ENCODE measurements at regions not wholly inside any gene's neighbourhood (a gene's known extent, or its start where the extent isn't known, plus 50 kb on each side); places are given as distances from the start of the nearest gene placed in this dataset.

DNA sequence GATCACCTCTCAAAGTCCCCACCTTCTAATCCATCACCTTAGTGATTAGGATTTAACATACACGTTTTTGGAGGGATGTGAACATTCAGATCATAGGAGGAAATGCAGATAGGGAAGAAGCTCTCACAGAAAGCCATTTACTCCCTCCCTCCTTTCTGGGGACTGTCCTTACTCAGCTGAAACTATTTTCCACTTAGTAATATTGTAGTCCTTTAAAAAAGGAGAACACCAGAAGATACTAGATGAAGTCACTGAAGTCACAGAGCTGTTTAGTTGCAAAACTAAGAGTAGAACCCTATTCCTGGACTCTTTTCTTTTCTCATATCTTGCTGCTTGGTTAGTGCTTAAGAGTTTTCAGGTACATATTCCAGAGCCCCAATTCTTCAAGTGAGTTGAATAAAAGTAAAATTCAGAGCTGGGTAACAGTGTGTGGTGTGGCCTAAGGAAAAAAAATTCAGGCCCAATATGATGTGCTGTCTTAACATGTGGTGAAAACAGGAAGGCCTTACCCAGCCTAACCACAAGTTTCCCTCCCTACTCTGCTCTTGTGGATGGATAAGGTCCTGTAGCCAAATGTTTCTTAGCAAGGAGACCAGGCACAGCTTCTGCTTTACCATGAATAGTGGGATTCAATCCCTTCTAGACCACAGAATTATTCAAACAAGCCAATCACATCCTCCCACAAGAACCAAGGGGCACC lies 135.7 kb downstream of the INHBA start:
- no peak for ATAC-seq
- no peak for TF ChIP-seq ARNTL (CRISPR knock-in tag; IDR thresholded peaks at IDR 0.05; ENCODE audit: borderline replicate concordance, low read depth)
- TF ChIP-seq ZFP3 (CRISPR knock-in tag; IDR thresholded peaks at IDR 0.05), result no peak
- TF ChIP-seq SNAI2 (CRISPR knock-in tag; IDR thresholded peaks at IDR 0.05), result no peak
- no peak for TF ChIP-seq ZNF565 (CRISPR knock-in tag; conservative IDR thresholded peaks at IDR 0.05; ENCODE audit: low read depth)
- no peak for TF ChIP-seq RARB (CRISPR knock-in tag; IDR thresholded peaks at IDR 0.05)
- TF ChIP-seq TOX (CRISPR knock-in tag; IDR thresholded peaks at IDR 0.05; ENCODE audit: borderline replicate concordance), result no peak
- TF ChIP-seq ZNF70 (CRISPR knock-in tag; IDR thresholded peaks at IDR 0.05), result no peak
- TF ChIP-seq TCF4 (CRISPR knock-in tag; IDR thresholded peaks at IDR 0.05; ENCODE audit: borderline replicate concordance), result no peak
- no peak for TF ChIP-seq BACH2 (CRISPR knock-in tag; IDR thresholded peaks at IDR 0.05; ENCODE audit: borderline replicate concordance)
- TF ChIP-seq OSR1 (CRISPR knock-in tag; IDR thresholded peaks at IDR 0.05), result no peak
- no peak for TF ChIP-seq CSDC2 (CRISPR knock-in tag; IDR thresholded peaks at IDR 0.05)
- no peak for TF ChIP-seq ESRRG (CRISPR knock-in tag; IDR thresholded peaks at IDR 0.05)

DNA sequence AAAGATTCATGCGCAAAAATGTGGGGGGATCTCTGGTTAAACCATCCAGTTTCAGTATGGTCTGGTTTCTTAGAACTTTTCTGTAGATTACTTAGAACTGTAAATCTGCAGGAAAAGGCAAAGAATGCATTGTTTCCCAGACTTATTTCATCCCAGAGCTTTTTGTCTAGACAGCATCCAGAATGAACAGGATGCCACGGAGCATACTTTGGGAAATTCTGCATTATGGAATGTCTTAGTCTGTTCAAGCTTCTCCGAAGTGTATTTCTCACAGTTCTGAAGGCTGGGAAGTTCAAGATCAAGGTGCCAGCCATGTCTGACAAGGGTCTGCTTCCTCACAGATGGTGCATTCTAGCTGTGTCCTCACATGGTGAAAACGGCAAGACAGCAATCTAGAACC lies 136.3 kb downstream of the INHBA start:
- TF ChIP-seq ZNF8 (CRISPR knock-in tag; IDR thresholded peaks at IDR 0.05) (no peak), ARNTL (CRISPR knock-in tag; IDR thresholded peaks at IDR 0.05; ENCODE audit: borderline replicate concordance, low read depth) (no peak), ZFP3 (CRISPR knock-in tag; IDR thresholded peaks at IDR 0.05) (no peak), RARB (CRISPR knock-in tag; IDR thresholded peaks at IDR 0.05) (no peak), SNAI2 (CRISPR knock-in tag; IDR thresholded peaks at IDR 0.05) (no peak), TCF4 (CRISPR knock-in tag; IDR thresholded peaks at IDR 0.05; ENCODE audit: borderline replicate concordance) (no peak), POU6F1 (CRISPR knock-in tag; IDR thresholded peaks at IDR 0.05; ENCODE audit: borderline replicate concordance, low read depth) (no peak), ISL1 (CRISPR knock-in tag; IDR thresholded peaks at IDR 0.05) (no peak)
- ATAC-seq, result no peak

DNA sequence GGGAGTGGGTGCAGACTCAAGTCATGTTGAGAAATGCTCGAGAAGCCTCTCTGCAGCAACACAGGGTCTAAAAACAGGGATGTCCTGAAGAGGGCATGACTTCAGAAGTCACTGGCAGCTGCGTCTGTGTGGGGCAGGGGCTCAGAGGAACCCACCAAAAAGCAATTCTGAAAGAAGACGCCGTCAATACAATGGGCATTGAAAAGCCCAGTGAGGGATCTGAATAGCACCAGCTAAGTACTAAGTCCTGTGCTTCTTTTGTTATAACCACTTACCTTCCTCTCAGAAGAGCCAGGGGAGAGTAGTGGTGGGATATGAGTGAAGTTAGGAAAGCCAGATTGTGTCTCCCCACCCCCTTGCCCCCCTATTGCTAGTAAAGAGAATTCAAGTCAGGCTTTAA lies 137.2 kb downstream of the INHBA start:
- ATAC-seq, result no peak
- no peak for TF ChIP-seq ZC3H10 (CRISPR knock-in tag; IDR thresholded peaks at IDR 0.05)

- no peak for TF ChIP-seq TSHZ2 (CRISPR knock-in tag; IDR thresholded peaks at IDR 0.05)
- no peak for TF ChIP-seq SNAI2 (CRISPR knock-in tag; IDR thresholded peaks at IDR 0.05)
- TF ChIP-seq, protein P1, sequence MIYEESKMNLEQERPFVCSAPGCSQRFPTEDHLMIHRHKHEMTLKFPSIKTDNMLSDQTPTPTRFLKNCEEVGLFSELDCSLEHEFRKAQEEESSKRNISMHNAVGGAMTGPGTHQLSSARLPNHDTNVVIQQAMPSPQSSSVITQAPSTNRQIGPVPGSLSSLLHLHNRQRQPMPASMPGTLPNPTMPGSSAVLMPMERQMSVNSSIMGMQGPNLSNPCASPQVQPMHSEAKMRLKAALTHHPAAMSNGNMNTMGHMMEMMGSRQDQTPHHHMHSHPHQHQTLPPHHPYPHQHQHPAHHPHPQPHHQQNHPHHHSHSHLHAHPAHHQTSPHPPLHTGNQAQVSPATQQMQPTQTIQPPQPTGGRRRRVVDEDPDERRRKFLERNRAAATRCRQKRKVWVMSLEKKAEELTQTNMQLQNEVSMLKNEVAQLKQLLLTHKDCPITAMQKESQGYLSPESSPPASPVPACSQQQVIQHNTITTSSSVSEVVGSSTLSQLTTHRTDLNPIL (CRISPR knock-in tag; IDR thresholded peaks at IDR 0.05; ENCODE audit: low read depth), result no peak
- TF ChIP-seq OSR1 (CRISPR knock-in tag; IDR thresholded peaks at IDR 0.05), result no peak
- TF ChIP-seq, protein P2, sequence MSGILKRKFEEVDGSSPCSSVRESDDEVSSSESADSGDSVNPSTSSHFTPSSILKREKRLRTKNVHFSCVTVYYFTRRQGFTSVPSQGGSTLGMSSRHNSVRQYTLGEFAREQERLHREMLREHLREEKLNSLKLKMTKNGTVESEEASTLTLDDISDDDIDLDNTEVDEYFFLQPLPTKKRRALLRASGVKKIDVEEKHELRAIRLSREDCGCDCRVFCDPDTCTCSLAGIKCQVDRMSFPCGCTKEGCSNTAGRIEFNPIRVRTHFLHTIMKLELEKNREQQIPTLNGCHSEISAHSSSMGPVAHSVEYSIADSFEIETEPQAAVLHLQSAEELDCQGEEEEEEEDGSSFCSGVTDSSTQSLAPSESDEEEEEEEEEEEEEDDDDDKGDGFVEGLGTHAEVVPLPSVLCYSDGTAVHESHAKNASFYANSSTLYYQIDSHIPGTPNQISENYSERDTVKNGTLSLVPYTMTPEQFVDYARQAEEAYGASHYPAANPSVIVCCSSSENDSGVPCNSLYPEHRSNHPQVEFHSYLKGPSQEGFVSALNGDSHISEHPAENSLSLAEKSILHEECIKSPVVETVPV (CRISPR knock-in tag; IDR thresholded peaks at IDR 0.05), result no peak
- TF ChIP-seq PPARA (CRISPR knock-in tag; IDR thresholded peaks at IDR 0.05; ENCODE audit: borderline replicate concordance), result no peak
- no peak for TF ChIP-seq RARB (CRISPR knock-in tag; IDR thresholded peaks at IDR 0.05)
- TF ChIP-seq TCF4 (CRISPR knock-in tag; IDR thresholded peaks at IDR 0.05; ENCODE audit: borderline replicate concordance), result no peak
- no peak for TF ChIP-seq POU6F1 (CRISPR knock-in tag; IDR thresholded peaks at IDR 0.05; ENCODE audit: borderline replicate concordance, low read depth)
- TF ChIP-seq ZFP3 (CRISPR knock-in tag; IDR thresholded peaks at IDR 0.05), result no peak
- no peak for TF ChIP-seq ESRRG (CRISPR knock-in tag; IDR thresholded peaks at IDR 0.05)
- no peak for TF ChIP-seq ZNF565 (CRISPR knock-in tag; conservative IDR thresholded peaks at IDR 0.05; ENCODE audit: low read depth)
- ATAC-seq, result no peak
Observed at GRCh38 chr7:41559426-41559825, 143.5 kb downstream of the INHBA start.

All from SK-N-SH treated with all-trans-retinoic acid at 6 μM for 48 hours (cell line).